Parathyroid adenoma (tissue), 2 donors: ENCODE measurements at regions not wholly inside any gene's neighbourhood (a gene's known extent, or its start where the extent isn't known, plus 50 kb on each side); places are given as distances from the start of the nearest gene placed in this dataset.

ENCODE experiments used
- H2AFZ ChIP-seq: fragments of 300-600 bp; sonication (generic); one replicate; pipeline ENCODE4 v1.7.0; 2017; ENCODE audit warnings: antibody characterized with exemption, mild to moderate bottlenecking
- H3K27ac ChIP-seq: fragments of 300-600 bp; sonication (generic); one replicate; pipeline ENCODE4 v1.7.0; 2017
- H3K27me3 ChIP-seq: fragments of 300-600 bp; sonication (generic); one replicate; pipeline ENCODE4 v1.7.0; 2017; ENCODE audit warnings: low read length; ENCODE audit not compliant: control insufficient read depth, insufficient read depth
- H3K36me3 ChIP-seq: fragments of 300-600 bp; sonication (generic); one replicate; pipeline ENCODE4 v1.7.0; 2017; ENCODE audit warnings: low read length; ENCODE audit not compliant: control insufficient read depth, insufficient read depth
- H3K4me1 ChIP-seq: fragments of 300-600 bp; sonication (generic); one replicate; pipeline ENCODE4 v1.7.0; 2017; ENCODE audit warnings: control low read depth
- H3K4me2 ChIP-seq: fragments of 300-600 bp; sonication (generic); one replicate; pipeline ENCODE4 v1.7.0; 2017; ENCODE audit warnings: low read length
- H3K4me3 ChIP-seq: fragments of 300-600 bp; sonication (generic); one replicate; pipeline ENCODE4 v1.7.0; 2017; ENCODE audit warnings: low read depth, low read length
- H3K79me2 ChIP-seq: fragments of 300-600 bp; sonication (generic); one replicate; pipeline ENCODE4 v1.7.0; 2017; ENCODE audit warnings: control low read depth
- H3K9ac ChIP-seq: fragments of 300-600 bp; sonication (generic); one replicate; pipeline ENCODE4 v1.7.0; 2017; ENCODE audit warnings: mild to moderate bottlenecking
- H3K9me3 ChIP-seq: fragments of 300-600 bp; sonication (generic); one replicate; pipeline ENCODE4 v1.7.0; 2017; ENCODE audit warnings: low read length; ENCODE audit not compliant: control insufficient read depth
- CTCF ChIP-seq: fragments of 300-600 bp; sonication (generic); IDR thresholded peaks from one replicate; pipeline ENCODE4 v1.7.0; 2017; ENCODE audit warnings: antibody characterized with exemption, mild to moderate bottlenecking
- donor health status: primary hyperparathyroidism.

DNA sequence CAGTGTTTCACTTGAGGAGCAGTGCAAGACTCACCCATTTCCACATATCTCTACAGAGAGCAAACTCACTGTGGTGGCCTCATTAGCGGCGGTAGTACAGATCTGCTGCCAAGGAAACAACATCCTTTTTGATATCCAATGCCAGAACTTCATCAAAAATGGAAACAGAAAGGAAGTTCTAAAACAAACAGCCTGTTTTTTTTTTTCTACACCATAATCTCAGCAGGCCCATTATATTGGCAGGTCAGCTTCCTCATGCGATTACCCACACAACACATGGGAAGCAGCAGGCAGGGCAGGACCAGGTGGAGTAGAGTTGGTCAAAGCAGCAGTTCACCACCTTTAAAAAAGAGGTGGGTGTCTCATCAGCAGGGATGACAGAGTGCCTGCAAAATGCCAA is 678.9 kb upstream of the CELF4 start:
- Histone ChIP-seq H3K36me3 (no peaks in the 10 kb centered on the region), H3K4me3 (no peak overlapping the region), H3K9me3 (no peaks in the 10 kb centered on the region), H3K4me2 (no peak overlapping the region), H3K27me3 (no peaks in the 10 kb centered on the region), H3K4me1 (no peaks in the 10 kb centered on the region), H3K9ac (no peak overlapping the region), H3K79me2 (no peaks in the 10 kb centered on the region), H2AFZ (no peak overlapping the region), H3K27ac (no peak overlapping the region)
- no peak for TF ChIP-seq CTCF

GRCh38 chr18:38243291-38243690 is 677.7 kb upstream of the CELF4 start:
- Histone ChIP-seq H3K27ac (no peak overlapping the region), H3K27me3 (no peaks in the 10 kb centered on the region), H3K79me2 (no peaks in the 10 kb centered on the region), H3K36me3 (no peaks in the 10 kb centered on the region), H2AFZ (no peak overlapping the region), H3K4me3 (no peak overlapping the region), H3K9ac (no peak overlapping the region), H3K4me2 (no peak overlapping the region), H3K9me3 (no peaks in the 10 kb centered on the region), H3K4me1 (no peaks in the 10 kb centered on the region)
- TF ChIP-seq CTCF = no peak

GRCh38 chr18:38241736-38242135 is 676.1 kb upstream of the CELF4 start:
- no peaks in the 10 kb centered on the region for H3K27me3 ChIP-seq
- H3K36me3 ChIP-seq = no peaks in the 10 kb centered on the region
- H2AFZ ChIP-seq = no peak overlapping the region
- no peak overlapping the region for H3K9ac ChIP-seq
- no peaks in the 10 kb centered on the region for H3K4me1 ChIP-seq
- no peaks in the 10 kb centered on the region for H3K79me2 ChIP-seq
- no peak overlapping the region for H3K4me3 ChIP-seq
- no peak overlapping the region for H3K27ac ChIP-seq
- no peak for TF ChIP-seq CTCF
- no peaks in the 10 kb centered on the region for H3K9me3 ChIP-seq
- H3K4me2 ChIP-seq = no peak overlapping the region

DNA sequence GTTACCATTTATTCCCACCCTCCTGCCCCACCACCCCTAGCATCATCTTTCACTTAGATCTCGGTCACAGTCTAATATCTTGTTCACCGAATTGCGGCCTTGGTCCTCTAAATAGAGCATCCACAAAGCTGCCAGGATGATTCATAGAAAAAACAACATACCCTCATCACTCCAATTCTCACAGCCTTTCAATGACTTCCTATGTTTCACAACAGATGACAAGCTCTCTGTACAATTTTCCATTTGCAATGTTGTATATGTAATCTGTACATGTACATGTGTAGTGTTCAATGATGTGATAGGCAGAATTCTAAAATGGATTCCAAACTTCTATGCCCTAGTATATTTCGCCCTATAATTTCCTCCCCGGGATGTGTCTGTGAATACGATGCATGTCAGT is 675.6 kb upstream of the CELF4 start:
- H3K9me3 ChIP-seq = no peaks in the 10 kb centered on the region
- no peak overlapping the region for H3K4me3 ChIP-seq
- TF ChIP-seq CTCF = no peak
- H3K27me3 ChIP-seq = no peaks in the 10 kb centered on the region
- no peak overlapping the region for H3K4me2 ChIP-seq
- no peak overlapping the region for H2AFZ ChIP-seq
- H3K27ac ChIP-seq = no peak overlapping the region
- no peak overlapping the region for H3K9ac ChIP-seq
- H3K79me2 ChIP-seq = no peaks in the 10 kb centered on the region
- H3K36me3 ChIP-seq = no peaks in the 10 kb centered on the region
- H3K4me1 ChIP-seq = no peaks in the 10 kb centered on the region

DNA sequence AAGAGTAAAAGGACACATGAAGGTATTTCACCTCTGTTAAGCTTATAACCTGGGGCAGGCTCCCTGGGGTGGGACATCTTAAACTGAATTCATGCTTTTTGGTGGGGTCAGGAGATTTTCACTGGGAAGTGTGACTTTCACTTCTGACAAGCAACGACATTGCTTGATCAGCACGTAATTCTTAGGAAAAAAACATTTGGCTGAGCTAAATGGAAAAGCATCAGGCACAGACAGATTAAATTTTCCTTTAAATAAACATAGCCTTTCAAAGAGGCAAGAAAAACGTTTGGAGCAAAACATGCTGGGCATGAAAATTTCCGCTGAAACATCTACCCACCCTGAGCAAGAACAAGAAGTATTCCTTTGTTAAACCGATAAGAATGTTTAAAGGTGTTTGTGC is 674.0 kb upstream of the CELF4 start:
- H2AFZ ChIP-seq = no peak overlapping the region
- no peaks in the 10 kb centered on the region for H3K4me1 ChIP-seq
- TF ChIP-seq CTCF = no peak
- H3K79me2 ChIP-seq = no peaks in the 10 kb centered on the region
- H3K36me3 ChIP-seq = no peaks in the 10 kb centered on the region
- H3K27me3 ChIP-seq = no peaks in the 10 kb centered on the region
- no peak overlapping the region for H3K27ac ChIP-seq
- no peak overlapping the region for H3K9ac ChIP-seq
- no peak overlapping the region for H3K4me3 ChIP-seq
- no peak overlapping the region for H3K4me2 ChIP-seq
- H3K9me3 ChIP-seq = no peaks in the 10 kb centered on the region
